ENCODE measurements at regions not wholly inside any gene's neighbourhood (a gene's known extent, or its start where the extent isn't known, plus 50 kb on each side); places are given as distances from the start of the nearest gene placed in this dataset.

DNA sequence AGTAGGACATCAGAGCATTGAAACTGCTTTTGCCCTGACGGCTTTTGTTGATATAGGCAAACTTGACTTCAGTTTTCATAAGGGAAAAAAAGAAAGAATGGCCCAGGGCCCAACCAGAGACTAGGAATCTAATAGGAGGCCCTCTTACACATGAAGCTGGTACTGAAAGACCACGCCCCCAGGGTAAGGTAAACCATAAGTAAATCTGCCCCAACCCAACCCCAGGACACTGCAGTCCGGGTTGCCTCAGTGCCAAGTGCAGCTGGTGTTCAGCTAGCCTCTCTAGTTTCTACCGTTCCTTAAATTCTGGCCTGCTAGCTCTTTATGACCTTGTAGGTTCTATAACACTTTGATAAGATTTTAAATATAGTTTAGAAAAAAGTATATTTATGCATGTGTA is 136.7 kb downstream of the AQP9 start:
- Histone ChIP-seq H3K27me3 (no peaks in the 10 kb centered on the region), H3K4me1 (no peaks in the 10 kb centered on the region), H3K9me3 (peaks cover 0 to 12% of the 10 kb centered on the region in 2 donors), H3K27ac (no peak overlapping the region), H3K4me3 (no peak overlapping the region), H3K36me3 (no peaks in the 10 kb centered on the region)
- TF ChIP-seq, protein P1, sequence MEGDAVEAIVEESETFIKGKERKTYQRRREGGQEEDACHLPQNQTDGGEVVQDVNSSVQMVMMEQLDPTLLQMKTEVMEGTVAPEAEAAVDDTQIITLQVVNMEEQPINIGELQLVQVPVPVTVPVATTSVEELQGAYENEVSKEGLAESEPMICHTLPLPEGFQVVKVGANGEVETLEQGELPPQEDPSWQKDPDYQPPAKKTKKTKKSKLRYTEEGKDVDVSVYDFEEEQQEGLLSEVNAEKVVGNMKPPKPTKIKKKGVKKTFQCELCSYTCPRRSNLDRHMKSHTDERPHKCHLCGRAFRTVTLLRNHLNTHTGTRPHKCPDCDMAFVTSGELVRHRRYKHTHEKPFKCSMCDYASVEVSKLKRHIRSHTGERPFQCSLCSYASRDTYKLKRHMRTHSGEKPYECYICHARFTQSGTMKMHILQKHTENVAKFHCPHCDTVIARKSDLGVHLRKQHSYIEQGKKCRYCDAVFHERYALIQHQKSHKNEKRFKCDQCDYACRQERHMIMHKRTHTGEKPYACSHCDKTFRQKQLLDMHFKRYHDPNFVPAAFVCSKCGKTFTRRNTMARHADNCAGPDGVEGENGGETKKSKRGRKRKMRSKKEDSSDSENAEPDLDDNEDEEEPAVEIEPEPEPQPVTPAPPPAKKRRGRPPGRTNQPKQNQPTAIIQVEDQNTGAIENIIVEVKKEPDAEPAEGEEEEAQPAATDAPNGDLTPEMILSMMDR (IDR thresholded peaks at IDR 0.05) = no peak
- DNase-seq (ENCODE audit: low spot score in 2 of 2) = no peak
- intact Hi-C loops (cut with DNase I) = no loop called here

DNA sequence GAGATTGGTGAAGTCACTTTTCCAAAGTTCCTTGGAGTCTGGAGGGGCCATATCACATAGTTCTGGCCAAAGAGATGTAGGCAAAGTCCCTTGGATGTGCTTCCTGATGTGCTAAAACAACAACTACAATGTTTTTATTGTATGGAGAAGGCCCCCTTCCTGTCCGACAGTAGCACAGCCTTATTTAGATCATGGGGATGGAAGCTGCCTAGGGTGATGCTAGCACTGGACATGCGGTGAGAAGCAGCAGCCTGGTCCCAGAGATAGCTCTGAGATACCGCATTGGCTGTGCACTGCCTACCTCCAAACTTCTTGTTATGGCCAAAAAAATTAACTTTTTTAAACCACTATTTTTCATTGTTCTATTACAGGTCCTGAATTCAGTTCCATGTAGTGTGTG is 137.6 kb downstream of the AQP9 start:
- Histone ChIP-seq H3K4me1 (no peaks in the 10 kb centered on the region), H3K27ac (no peak overlapping the region), H3K4me3 (no peak overlapping the region), H3K9me3 (peaks cover 0 to 12% of the 10 kb centered on the region in 2 donors), H3K36me3 (no peaks in the 10 kb centered on the region), H3K27me3 (no peaks in the 10 kb centered on the region)
- intact Hi-C loops (cut with DNase I) = no loop called here
- TF ChIP-seq, protein P1 (IDR thresholded peaks at IDR 0.05) = no peak
- no peak for DNase-seq (ENCODE audit: low spot score in 2 of 2)

DNA sequence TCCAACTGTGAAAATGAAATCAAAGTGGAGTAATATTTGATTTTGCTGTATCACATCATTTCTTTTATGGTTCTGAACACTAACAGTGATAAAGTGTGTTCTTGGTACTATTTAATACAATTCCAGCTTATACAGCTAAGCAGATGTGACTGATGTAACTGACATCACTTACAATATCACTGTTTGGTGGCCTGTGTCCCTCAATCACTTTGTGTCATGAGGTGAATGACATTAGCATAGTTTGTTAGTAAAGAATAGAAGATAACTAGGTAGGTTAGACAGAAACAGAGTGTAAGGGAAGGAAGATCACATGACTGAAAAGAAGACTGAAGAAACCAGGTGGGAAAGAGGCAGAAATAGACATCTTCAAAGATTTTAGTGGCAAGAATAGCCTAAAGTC is 138.7 kb downstream of the AQP9 start:
- intact Hi-C loops (cut with DNase I) = no loop called here
- Histone ChIP-seq H3K27me3 (no peaks in the 10 kb centered on the region), H3K9me3 (peaks cover 0 to under 1% of the 10 kb centered on the region in 2 donors), H3K27ac (no peak overlapping the region), H3K4me1 (no peaks in the 10 kb centered on the region), H3K36me3 (no peaks in the 10 kb centered on the region), H3K4me3 (no peak overlapping the region)
- TF ChIP-seq, protein P1 (IDR thresholded peaks at IDR 0.05) = no peak
- no peak for DNase-seq (ENCODE audit: low spot score in 2 of 2)

DNA sequence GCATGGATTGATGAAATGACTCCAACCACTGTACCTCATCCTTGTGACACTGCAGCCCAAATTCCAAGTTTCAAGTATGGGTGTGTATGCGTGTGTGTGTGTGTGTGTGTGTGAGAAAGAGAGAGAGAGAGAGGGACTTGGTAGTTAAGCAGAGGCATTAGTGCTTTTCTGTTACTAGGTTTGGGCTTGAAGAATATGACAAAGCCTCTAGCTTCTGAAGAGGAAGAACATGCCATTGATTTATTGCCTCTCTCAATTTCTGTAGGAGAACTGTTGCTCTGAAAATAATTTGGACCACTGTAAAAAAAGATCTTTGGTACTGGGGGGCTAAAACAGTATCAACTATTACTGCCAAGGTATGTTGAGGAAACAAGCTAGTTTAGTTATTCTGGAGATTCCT is 139.2 kb downstream of the AQP9 start:
- intact Hi-C loops (cut with DNase I) = no loop called here
- Histone ChIP-seq H3K4me1 (no peaks in the 10 kb centered on the region), H3K36me3 (no peaks in the 10 kb centered on the region), H3K27me3 (no peaks in the 10 kb centered on the region), H3K4me3 (no peak overlapping the region), H3K9me3 (no peaks in the 10 kb centered on the region), H3K27ac (no peak overlapping the region)
- DNase-seq (ENCODE audit: low spot score in 2 of 2) = no peak
- TF ChIP-seq, protein P1 (IDR thresholded peaks at IDR 0.05) = no peak

DNA sequence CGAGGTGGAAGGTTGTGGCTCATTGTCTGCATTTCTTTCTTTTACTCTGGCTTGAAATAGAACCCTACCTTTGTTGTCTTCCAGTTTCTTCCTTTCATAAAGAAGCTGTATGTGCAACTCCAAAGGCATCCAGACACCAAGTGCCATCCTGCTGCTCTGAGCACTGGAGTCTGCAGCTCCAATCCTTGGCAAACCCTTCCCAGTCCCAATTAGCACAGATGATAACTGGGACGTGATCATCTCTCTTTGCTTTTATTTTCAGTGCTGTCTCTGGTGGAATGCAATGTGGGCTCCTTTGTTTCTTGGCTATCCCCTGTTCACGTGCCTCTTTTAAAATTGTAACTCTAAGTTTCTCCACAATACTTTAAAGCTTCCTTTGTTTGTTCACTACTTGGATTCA is 140.9 kb downstream of the AQP9 start:
- DNase-seq (ENCODE audit: low spot score in 2 of 2) = no peak
- no peaks in the 10 kb centered on the region for H3K27me3 ChIP-seq
- H3K4me1 ChIP-seq = no peaks in the 10 kb centered on the region
- no peak overlapping the region for H3K4me3 ChIP-seq
- H3K27ac ChIP-seq = no peak overlapping the region
- intact Hi-C loops (cut with DNase I) = no loop called here
- H3K9me3 ChIP-seq = no peaks in the 10 kb centered on the region
- H3K36me3 ChIP-seq = no peaks in the 10 kb centered on the region
- TF ChIP-seq, protein P1 (IDR thresholded peaks at IDR 0.05) = no peak

DNA sequence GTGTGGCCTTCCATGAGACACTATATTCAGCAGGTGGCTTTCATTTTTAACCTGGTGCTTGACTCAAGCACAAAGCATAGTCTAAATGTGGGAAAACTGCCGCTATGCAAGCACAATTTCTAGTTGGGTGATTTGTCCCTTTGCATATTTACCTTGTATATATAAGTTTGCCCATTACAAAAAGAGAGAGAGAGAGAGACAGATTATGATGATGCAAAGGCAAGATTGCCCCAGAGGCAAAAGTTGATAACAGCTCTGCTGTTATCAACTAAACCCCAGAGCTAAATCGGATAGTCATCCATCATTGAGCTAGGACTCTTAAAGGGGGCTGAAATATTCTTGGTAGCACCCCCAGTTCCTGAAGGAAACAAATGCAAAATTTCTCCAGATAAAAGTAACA is 141.5 kb downstream of the AQP9 start:
- H3K27me3 ChIP-seq = no peaks in the 10 kb centered on the region
- intact Hi-C loops (cut with DNase I) = no loop called here
- no peak for DNase-seq (ENCODE audit: low spot score in 2 of 2)
- H3K27ac ChIP-seq = no peak overlapping the region
- no peaks in the 10 kb centered on the region for H3K36me3 ChIP-seq
- TF ChIP-seq, protein P1 (IDR thresholded peaks at IDR 0.05) = no peak
- no peak overlapping the region for H3K4me3 ChIP-seq
- no peaks in the 10 kb centered on the region for H3K4me1 ChIP-seq
- no peaks in the 10 kb centered on the region for H3K9me3 ChIP-seq
